Ovary (tissue), 3 donors: ENCODE measurements at regions not wholly inside any gene's neighbourhood (a gene's known extent, or its start where the extent isn't known, plus 50 kb on each side); places are given as distances from the start of the nearest gene placed in this dataset.

Experiments
- CTCF ChIP-seq, 3 donors: fragments of 450-650 bp in 2 of 3; fragments of 200-600 bp in 1 of 3; IDR thresholded peaks; one replicate each; pipeline versions ENCODE4 v1.5.1 to v1.8.0; 2016 to 2022; ENCODE audit warnings: antibody characterized with exemption in 3 of 3, mild to moderate bottlenecking in 1 of 3
- EP300 ChIP-seq: sonication (generic); formaldehyde crosslinking; IDR thresholded peaks from one replicate; pipeline ENCODE4 v1.6.1; 2017; ENCODE audit warnings: antibody characterized with exemption
- POLR2A ChIP-seq: fragments of 450-650 bp; IDR thresholded peaks from one replicate; pipeline ENCODE4 v1.6.1; 2017; ENCODE audit warnings: antibody characterized with exemption, mild to moderate bottlenecking, moderate library complexity
- donor health status: DM: no; HTN: no; CAD: no.

DNA sequence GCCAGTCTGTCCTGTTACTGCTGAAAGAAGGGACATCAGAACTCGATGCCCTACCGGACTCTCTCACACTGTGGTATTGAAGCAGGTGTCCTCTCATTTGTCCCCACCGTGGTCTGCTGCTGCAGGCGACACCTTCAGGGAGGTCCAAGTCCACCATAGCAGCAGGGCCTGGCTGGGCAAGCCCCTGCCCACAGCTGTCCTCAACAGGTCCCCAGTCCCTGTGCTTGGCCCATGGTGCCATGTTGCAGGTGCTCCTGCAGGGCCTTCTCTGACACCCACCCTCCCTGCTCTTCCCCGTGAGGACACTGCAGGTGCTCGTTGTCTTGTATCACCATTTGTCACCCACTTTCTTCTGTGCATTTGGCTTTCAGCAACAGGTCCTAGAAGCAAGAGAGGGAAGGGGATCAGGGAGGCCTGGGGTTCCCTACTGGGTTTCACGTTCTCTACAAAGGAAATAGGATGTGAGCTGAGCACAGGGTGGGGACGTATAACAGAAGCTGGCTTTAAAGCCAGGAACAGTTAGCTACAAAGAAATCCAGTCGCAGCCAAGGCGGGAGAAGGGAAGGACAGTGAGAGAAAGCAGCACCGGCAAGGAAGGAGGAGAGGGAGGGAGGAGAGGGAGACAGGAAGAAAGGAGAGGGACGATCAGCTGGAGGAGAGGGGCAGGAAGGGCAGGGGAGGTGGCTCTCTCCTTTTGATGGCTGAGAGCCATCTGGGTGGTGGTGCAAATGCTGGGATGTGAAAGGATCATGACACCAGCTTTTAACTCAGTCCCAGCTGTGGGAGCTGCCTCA is 117.7 kb upstream of the FRMD4A start:
- TF ChIP-seq CTCF (IDR thresholded peaks at IDR 0.05): no peak
- no peak for TF ChIP-seq POLR2A
- no peak for TF ChIP-seq EP300
